B cell (primary cell): ENCODE measurements at regions not wholly inside any gene's neighbourhood (a gene's known extent, or its start where the extent isn't known, plus 50 kb on each side); places are given as distances from the start of the nearest gene placed in this dataset.
"Not testable (repeated sequence)": the region's sequence is repeated elsewhere in the genome, so short reads cannot be mapped to it uniquely, and the experiment has no call there.

ENCODE experiments used
- ATAC-seq: fragments of 200-7000 bp; cut with Tn5 transposase; one replicate; pipeline ENCODE4 v1.10.0; 2021; ENCODE audit warnings: low read depth, mild to moderate bottlenecking, moderate number of reproducible peaks, moderate library complexity
- CTCF ChIA-PET: fragments of 350-600 bp; sonication (Branson Sonifier 250); formaldehyde crosslinking; loops from one replicate; lab custom pipeline; 2021; ENCODE audit warnings: antibody characterized with exemption, inconsistent platforms; lab: Charles Lee
- POLR2A ChIA-PET: fragments of 350-600 bp; sonication (Branson Sonifier 250); formaldehyde crosslinking; loops from one replicate; lab custom pipeline; 2021; ENCODE audit warnings: antibody characterized with exemption; lab: Charles Lee
- DNase-seq: peaks from one replicate; pipeline ENCODE4 v3.0.0; 2013
- H2AFZ ChIP-seq: 2 replicates; pipeline ENCODE4 v1.6.1; 2012; ENCODE audit warnings: mild to moderate bottlenecking, low read depth, low read length; ENCODE audit not compliant: insufficient read depth, poor library complexity, severe bottlenecking
- H3K27ac ChIP-seq, 2 donors: 1 replicate in 1 of 2; 2 replicates in 1 of 2; pipeline ENCODE4 v1.5.1; 2012 to 2013; ENCODE audit warnings: low read length in 2 of 2, mild to moderate bottlenecking in 2 of 2, moderate library complexity in 1 of 2
- H3K27me3 ChIP-seq, 4 experiments: fragments of 200-600 bp in 1 of 4; sonication (generic) in 1 of 4; replicated peaks in 1 of 4; 1 replicate in 2 of 4; 2 replicates in 2 of 4; pipeline versions ENCODE4 v1.6.1 to v1.7.0; 2013 to 2016; ENCODE audit warnings: low read length in 3 of 4, mild to moderate bottlenecking in 2 of 4, mixed read lengths in 1 of 4, moderate library complexity in 1 of 4; ENCODE audit not compliant: insufficient read depth in 4 of 4, control insufficient read depth in 3 of 4; ENCODE audit errors: control extremely low read depth in 1 of 4
- H3K36me3 ChIP-seq, 2 experiments: replicated peaks in 1 of 2; 1 replicate in 1 of 2; 2 replicates in 1 of 2; pipeline versions ENCODE4 v1.6.1 to v1.7.1; 2013; ENCODE audit warnings: low read length in 1 of 2; ENCODE audit not compliant: insufficient read depth in 2 of 2, control insufficient read depth in 1 of 2; ENCODE audit errors: control extremely low read depth in 1 of 2, extremely low read depth in 1 of 2
- H3K4me1 ChIP-seq, 2 donors: fragments of 200-600 bp in 1 of 2; sonication (generic) in 1 of 2; 1 replicate in 1 of 2; 2 replicates in 1 of 2; pipeline versions ENCODE4 v1.5.1 to v1.6.1; 2013 to 2017; ENCODE audit warnings: low read length in 2 of 2; ENCODE audit not compliant: control insufficient read depth in 2 of 2, insufficient read depth in 2 of 2
- H3K4me2 ChIP-seq: replicated peaks from 2 replicates; pipeline ENCODE3; 2012; ENCODE audit warnings: mild to moderate bottlenecking, low read depth, low read length; ENCODE audit not compliant: poor library complexity, severe bottlenecking
- H3K4me3 ChIP-seq, 5 experiments: fragments of 200-600 bp in 1 of 5; sonication (generic) in 1 of 5; 1 replicate in 3 of 5; 2 replicates in 2 of 5; pipeline versions ENCODE4 v1.5.1 to v1.7.0; 2011 to 2016; ENCODE audit warnings: low read length in 4 of 5, mild to moderate bottlenecking in 4 of 5, low read depth in 2 of 5, control low read depth in 1 of 5, moderate library complexity in 1 of 5; ENCODE audit not compliant: insufficient read depth in 1 of 5; ENCODE audit errors: control extremely low read depth in 1 of 5, extremely low read depth in 1 of 5
- H3K79me2 ChIP-seq: fragments of 200-600 bp; sonication (generic); one replicate; pipeline ENCODE4 v1.6.0; 2016; ENCODE audit warnings: low read length; ENCODE audit not compliant: control insufficient read depth, insufficient read depth
- H3K9ac ChIP-seq: fragments of 200-600 bp; sonication (generic); 2 replicates; pipeline ENCODE4 v1.6.1; 2017; ENCODE audit warnings: mild to moderate bottlenecking, low read length, moderate library complexity
- H3K9me3 ChIP-seq, 3 donors: one replicate each; pipeline versions ENCODE4 v1.6.1 to v1.7.1; 2013; ENCODE audit warnings: low read length in 2 of 3; ENCODE audit not compliant: control insufficient read depth in 2 of 3, insufficient read depth in 1 of 3; ENCODE audit errors: control extremely low read depth in 1 of 3
- H4K20me1 ChIP-seq: 2 replicates; pipeline ENCODE4 v1.6.0; 2012; ENCODE audit warnings: mild to moderate bottlenecking, low read length; ENCODE audit not compliant: insufficient read depth, control insufficient read depth, poor library complexity, severe bottlenecking
- H3K27ac Mint-ChIP-seq: one replicate; pipeline ENCODE4 v1.8.0; 2021; ENCODE audit warnings: mixed read lengths
- H3K27me3 Mint-ChIP-seq: one replicate; pipeline ENCODE4 v1.8.0; 2021; ENCODE audit warnings: mixed read lengths
- H3K4me1 Mint-ChIP-seq: one replicate; pipeline ENCODE4 v1.8.0; 2021; ENCODE audit warnings: mixed read lengths
- H3K4me3 Mint-ChIP-seq: one replicate; pipeline ENCODE4 v1.8.0; 2021; ENCODE audit warnings: mixed read lengths
- H3K9me3 Mint-ChIP-seq: one replicate; pipeline ENCODE4 v1.8.0; 2022; ENCODE audit warnings: mixed read lengths; ENCODE audit not compliant: insufficient read depth
- CTCF ChIP-seq: fragments of 200-600 bp; IDR thresholded peaks from one replicate; pipeline ENCODE4 v1.8.0; 2022; ENCODE audit warnings: antibody characterized with exemption, mild to moderate bottlenecking
- EZH2 ChIP-seq: IDR thresholded peaks from 2 replicates; pipeline ENCODE4 v1.6.1; 2012; ENCODE audit warnings: borderline replicate concordance, low read depth, mild to moderate bottlenecking, moderate library complexity, low read length; ENCODE audit not compliant: insufficient read depth, poor library complexity, severe bottlenecking
- WGBS: methylation state at CpG from one replicate; pipeline ENCODE4 v1.1.5; 2013; ENCODE audit warnings: missing lambda C conversion rate; ENCODE audit not compliant: insufficient coverage; 5-methylcytosine and 5-hydroxymethylcytosine counted together
- intact Hi-C: fragments of 100-400 bp; cut with micrococcal nuclease; formaldehyde crosslinking; loops from one replicate; pipeline ENCODE4 v1.10.0; 2022

- no CpG with 5 or more reads among the region's 4 CpGs for WGBS
These were observed 577.5 kb upstream of the FBXO33 start for GRCh38 chr14:40009771-40010170.

GRCh38 chr14:40008345-40008744 is 576.1 kb upstream of the FBXO33 start:
- ATAC-seq, CTCF ChIA-PET, POLR2A ChIA-PET: not testable (repeated sequence)

More at GRCh38 chr14:40009771-40010170, 577.5 kb upstream of the FBXO33 start:
- Histone ChIP-seq H3K79me2 (no peaks in the 10 kb centered on the region), H4K20me1 (no peaks in the 10 kb centered on the region), H3K27ac (no peak overlapping the region), H3K4me2 (no peak overlapping the region), H2AFZ (no peak overlapping the region), H3K27me3 (no peaks in the 10 kb centered on the region), H3K4me1 (no peaks in the 10 kb centered on the region), H3K9ac (no peak overlapping the region), H3K9me3 (no peaks in the 10 kb centered on the region), H3K36me3 (no peaks in the 10 kb centered on the region), H3K4me3 (no peak overlapping the region)
- Mint-ChIP-seq H3K27me3 (no peaks in the 10 kb centered on the region), H3K4me3 (no peak overlapping the region), H3K9me3 (peaks cover 11% of the 10 kb centered on the region), H3K4me1 (no peaks in the 10 kb centered on the region), H3K27ac (no peak overlapping the region)
- ChIA-PET CTCF (no interaction called here), POLR2A (no interaction called here)
- no peak for TF ChIP-seq CTCF
- no peak for TF ChIP-seq EZH2
- intact Hi-C loops, result no loop called here
- ATAC-seq (no peak), DNase-seq (no peak)

More at GRCh38 chr14:40008345-40008744, 576.1 kb upstream of the FBXO33 start:
- intact Hi-C loops, H3K27me3 ChIP-seq, H3K27me3 Mint-ChIP-seq, H3K9ac ChIP-seq, DNase-seq, H3K79me2 ChIP-seq, H3K36me3 ChIP-seq, H4K20me1 ChIP-seq, H3K4me1 Mint-ChIP-seq, H3K27ac Mint-ChIP-seq, H3K27ac ChIP-seq, H3K4me3 Mint-ChIP-seq, H3K4me1 ChIP-seq, H2AFZ ChIP-seq, H3K4me3 ChIP-seq, H3K9me3 ChIP-seq, H3K4me2 ChIP-seq: not testable (repeated sequence)
- H3K9me3 Mint-ChIP-seq, result peaks cover 11% of the 10 kb centered on the region
- WGBS, result no CpG with 5 or more reads among the region's 2 CpGs
